ENCODE measurements at regions not wholly inside any gene's neighbourhood (a gene's known extent, or its start where the extent isn't known, plus 50 kb on each side); places are given as distances from the start of the nearest gene placed in this dataset.

GRCh38 chr4:125952631-125953030, 637.9 kb downstream of the FAT4 start:
- DNase-seq (ENCODE audit: low read depth): no peak
- H3K4me3 ChIP-seq (ENCODE audit: low read depth, low read length): no peak overlapping the region
- TF ChIP-seq CTCF (IDR thresholded peaks at IDR 0.05; ENCODE audit: insufficient read depth, low read depth, low read length, missing control alignments): no peak

GRCh38 chr4:125956276-125956675, 641.5 kb downstream of the FAT4 start:
- no peak overlapping the region for H3K4me3 ChIP-seq (ENCODE audit: low read depth, low read length)
- no peak for DNase-seq (ENCODE audit: low read depth)
- TF ChIP-seq CTCF (IDR thresholded peaks at IDR 0.05; ENCODE audit: insufficient read depth, low read depth, low read length, missing control alignments): no peak

- DNase-seq (ENCODE audit: low read depth): no peak
- H3K4me3 ChIP-seq (ENCODE audit: low read depth, low read length): no peak overlapping the region
- no peak for TF ChIP-seq CTCF (IDR thresholded peaks at IDR 0.05; ENCODE audit: insufficient read depth, low read depth, low read length, missing control alignments)
These were observed 643.8 kb downstream of the FAT4 start for GRCh38 chr4:125958519-125958918.

- no peak for TF ChIP-seq CTCF (IDR thresholded peaks at IDR 0.05; ENCODE audit: insufficient read depth, low read depth, low read length, missing control alignments)
- no peak overlapping the region for H3K4me3 ChIP-seq (ENCODE audit: low read depth, low read length)
- DNase-seq (ENCODE audit: low read depth): no peak
These were observed 646.9 kb downstream of the FAT4 start for GRCh38 chr4:125961626-125962025.

GRCh38 chr4:125975861-125976397, 661.2 kb downstream of the FAT4 start:
- TF ChIP-seq CTCF (IDR thresholded peaks at IDR 0.05; ENCODE audit: insufficient read depth, low read depth, low read length, missing control alignments): no peak
- H3K4me3 ChIP-seq (ENCODE audit: low read depth, low read length): no peak overlapping the region
- no peak for DNase-seq (ENCODE audit: low read depth)

GRCh38 chr4:125979950-125980349, 665.2 kb downstream of the FAT4 start:
- TF ChIP-seq CTCF (IDR thresholded peaks at IDR 0.05; ENCODE audit: insufficient read depth, low read depth, low read length, missing control alignments): no peak
- no peak overlapping the region for H3K4me3 ChIP-seq (ENCODE audit: low read depth, low read length)
- DNase-seq (ENCODE audit: low read depth): no peak

- TF ChIP-seq CTCF (IDR thresholded peaks at IDR 0.05; ENCODE audit: insufficient read depth, low read depth, low read length, missing control alignments): no peak
- H3K4me3 ChIP-seq (ENCODE audit: low read depth, low read length): no peak overlapping the region
- DNase-seq (ENCODE audit: low read depth): no peak
These were observed 668.4 kb downstream of the FAT4 start for GRCh38 chr4:125983168-125983567.

Measured in GM12865 (cell line).